HCT116 (cell line): ENCODE measurements at regions not wholly inside any gene's neighbourhood (a gene's known extent, or its start where the extent isn't known, plus 50 kb on each side); places are given as distances from the start of the nearest gene placed in this dataset.

Experiments used
- ATAC-seq: fragments of 200-7000 bp; cut with Tn5 transposase; 2 replicates; pipeline ENCODE4 v1.9.1; 2020; ENCODE audit warnings: mild to moderate bottlenecking, moderate library complexity
- BruUV-seq: library from RNA; stranded (reverse); fragments of 400-500 nt; replicated peaks from 2 replicates; lab custom pipeline; 2021; lab: Mats Ljungman, UMichigan
- CTCF ChIA-PET: fragments of 300-600 bp; sonication (Branson Sonifier 250); formaldehyde crosslinking; loops from one replicate; lab custom pipeline; 2021; ENCODE audit warnings: antibody characterized with exemption; lab: Charles Lee
- POLR2A ChIA-PET: fragments of 300-600, 350-600 bp; sonication (Branson Sonifier 250); formaldehyde crosslinking; loops from one replicate; lab custom pipeline; 2021; ENCODE audit warnings: antibody characterized with exemption; lab: Charles Lee
- RAD21 ChIA-PET, 2 experiments: fragments of 300-600 bp; sonication (Branson Sonifier 250); formaldehyde crosslinking; loops; one replicate each; lab custom pipeline; 2023; ENCODE audit warnings: low total read pairs in 2 of 2; ENCODE audit not compliant: uncharacterized antibody in 2 of 2, unreplicated experiment in 2 of 2, low non-redundant PET in 1 of 2; lab: Charles Lee
- DNase-seq: peaks from one replicate; pipeline ENCODE4 v3.0.0-alpha.2; 2010; ENCODE audit warnings: low read depth, low spot score
- H2AFZ ChIP-seq: fragments of 200-600 bp; shearing (Covaris generic), sonication (generic); 2 replicates; pipeline ENCODE4 v1.6.1; 2017; ENCODE audit warnings: low read depth, mixed run types, mixed read lengths, antibody characterized with exemption, low read length; ENCODE audit not compliant: poor library complexity, severe bottlenecking
- H3K27ac ChIP-seq: 2 replicates; pipeline ENCODE4 v1.5.1; 2012; ENCODE audit warnings: low read depth, low read length
- H3K27me3 ChIP-seq: fragments of 200-600 bp; sonication (generic); 2 replicates; pipeline ENCODE4 v1.6.1; 2016; ENCODE audit warnings: mixed run types, low read length, mixed read lengths; ENCODE audit not compliant: insufficient read depth
- H3K36me3 ChIP-seq, 2 experiments: fragments of 200-500 bp in 1 of 2; fragments of 200-600 bp in 1 of 2; sonication (Bioruptor generic) in 1 of 2; sonication (generic) in 1 of 2; 2 replicates each; pipeline versions ENCODE4 v1.5.1 to v1.6.1; 2014 to 2016; ENCODE audit warnings: low read length in 2 of 2, inconsistent platforms in 1 of 2, mixed read lengths in 1 of 2, mixed run types in 1 of 2; ENCODE audit not compliant: insufficient read depth in 2 of 2, control insufficient read depth in 1 of 2
- H3K4me1 ChIP-seq, 2 experiments: fragments of 200-600 bp in 1 of 2; sonication (generic) in 1 of 2; 2 replicates each; pipeline versions ENCODE4 v1.5.1 to v1.6.1; 2012 to 2017; ENCODE audit warnings: low read length in 2 of 2, inconsistent platforms in 1 of 2, mild to moderate bottlenecking in 1 of 2, mixed read lengths in 1 of 2, mixed run types in 1 of 2, moderate library complexity in 1 of 2; ENCODE audit not compliant: insufficient read depth in 2 of 2, control insufficient read depth in 1 of 2
- H3K4me2 ChIP-seq: fragments of 200-600 bp; sonication (generic); 2 replicates; pipeline ENCODE4 v1.6.1; 2017; ENCODE audit warnings: mixed run types, low read length, mixed read lengths
- H3K4me3 ChIP-seq, 2 experiments: fragments of 200-600 bp in 1 of 2; sonication (generic) in 1 of 2; replicated peaks in 1 of 2; 2 replicates each; pipeline ENCODE4 v1.5.1; 2011 to 2016; ENCODE audit warnings: low read length in 2 of 2, control low read depth in 1 of 2, low read depth in 1 of 2, mild to moderate bottlenecking in 1 of 2, mixed read lengths in 1 of 2, mixed run types in 1 of 2
- H3K79me2 ChIP-seq: fragments of 200-600 bp; sonication (generic); 2 replicates; pipeline ENCODE4 v1.6.1; 2017; ENCODE audit warnings: mild to moderate bottlenecking, mixed run types, low read length, moderate library complexity, mixed read lengths; ENCODE audit not compliant: insufficient read depth
- H3K9ac ChIP-seq: fragments of 200-600 bp; sonication (generic); 2 replicates; pipeline ENCODE4 v1.6.1; 2016; ENCODE audit warnings: low read length, mixed read lengths
- H3K9me2 ChIP-seq: fragments of 200-600 bp; sonication (generic), shearing (Covaris generic); 2 replicates; pipeline ENCODE4 v1.6.1; 2017; ENCODE audit warnings: mixed run types, mild to moderate bottlenecking, moderate library complexity; ENCODE audit not compliant: insufficient read depth
- H3K9me3 ChIP-seq, 2 experiments: fragments of 200-500 bp in 1 of 2; fragments of 200-600 bp in 1 of 2; sonication (Bioruptor generic) in 1 of 2; sonication (generic) in 1 of 2; 2 replicates each; pipeline ENCODE4 v1.6.1; 2014 to 2017; ENCODE audit warnings: low read length in 2 of 2, mixed read lengths in 2 of 2, inconsistent platforms in 1 of 2, low read depth in 1 of 2, mild to moderate bottlenecking in 1 of 2, mixed run types in 1 of 2, moderate library complexity in 1 of 2; ENCODE audit not compliant: control insufficient read depth in 1 of 2, insufficient read depth in 1 of 2
- H4K20me1 ChIP-seq: fragments of 200-600 bp; sonication (generic), shearing (Covaris generic); 2 replicates; pipeline ENCODE4 v1.6.1; 2017; ENCODE audit warnings: mixed run types, mild to moderate bottlenecking, moderate library complexity; ENCODE audit not compliant: insufficient read depth
- CEBPB ChIP-seq: IDR thresholded peaks from 2 replicates; pipeline ENCODE4 v1.6.1; 2012; ENCODE audit warnings: low read depth
- EGR1 ChIP-seq: IDR thresholded peaks from 2 replicates; pipeline ENCODE4 v1.6.1; 2012; ENCODE audit warnings: low read depth
- EZH2 ChIP-seq: fragments of 200-600 bp; sonication (generic); IDR thresholded peaks from 2 replicates; pipeline ENCODE4 v1.6.1; 2017; ENCODE audit warnings: antibody characterized with exemption, mixed run types
- FOSL1 ChIP-seq: IDR thresholded peaks from 2 replicates; pipeline ENCODE4 v1.6.1; 2012; ENCODE audit warnings: low read depth
- MAX ChIP-seq: IDR thresholded peaks from 2 replicates; pipeline ENCODE4 v1.6.1; 2012
- POLR2AphosphoS5 ChIP-seq: IDR thresholded peaks from 2 replicates; pipeline ENCODE4 v1.6.1; 2011; ENCODE audit warnings: mild to moderate bottlenecking, low read depth, low read length, moderate library complexity
- SIN3A ChIP-seq: IDR thresholded peaks from 2 replicates; pipeline ENCODE4 v1.6.1; 2012; ENCODE audit warnings: low read depth
- SP1 ChIP-seq: IDR thresholded peaks from 2 replicates; pipeline ENCODE4 v1.6.1; 2012; ENCODE audit warnings: low read depth
- TCF7L2 ChIP-seq: IDR thresholded peaks from 2 replicates; pipeline ENCODE4 v1.7.0; 2011; ENCODE audit warnings: borderline replicate concordance, inconsistent platforms; ENCODE audit not compliant: insufficient read depth, insufficient read length; ENCODE audit errors: extremely low read depth
- YY1 ChIP-seq: IDR thresholded peaks from 2 replicates; pipeline ENCODE4 v1.6.1; 2011; ENCODE audit warnings: low read length, low read depth, moderate library complexity, mild to moderate bottlenecking; ENCODE audit not compliant: insufficient replicate concordance; ENCODE audit errors: extremely low read depth
- ZFX ChIP-seq: fragments of 450-650 bp; IDR thresholded peaks from 2 replicates; pipeline ENCODE4 v1.6.1; 2017
- intact Hi-C: fragments of 100-400 bp; cut with micrococcal nuclease; formaldehyde crosslinking; loops from 2 replicates; pipeline ENCODE4 v1.10.0; 2022

- H3K9me3 ChIP-seq: no peaks in the 10 kb centered on the region
- DNase-seq: no peak
- CTCF ChIA-PET: no interaction called here
- no peak overlapping the region for H3K4me2 ChIP-seq
- H3K27me3 ChIP-seq: peaks cover 50% of the 10 kb centered on the region
- H4K20me1 ChIP-seq: no peaks in the 10 kb centered on the region
- no peaks in the 10 kb centered on the region for H3K9me2 ChIP-seq
- intact Hi-C loops: no loop called here
- POLR2A ChIA-PET: no interaction called here
- H2AFZ ChIP-seq: no peak overlapping the region
- no peaks in the 10 kb centered on the region for H3K36me3 ChIP-seq
- no TSS peak for BruUV-seq
- no peaks in the 10 kb centered on the region for H3K79me2 ChIP-seq
- no peak overlapping the region for H3K4me3 ChIP-seq
- H3K27ac ChIP-seq: no peak overlapping the region
- no peak for TF ChIP-seq FOSL1
- no peak for TF ChIP-seq POLR2AphosphoS5
- no peaks in the 10 kb centered on the region for H3K4me1 ChIP-seq
- ATAC-seq: no peak
- RAD21 ChIA-PET: no interaction called here
- H3K9ac ChIP-seq: no peak overlapping the region
These were observed 137.6 kb upstream of the WWC1 start for GRCh38 chr5:168153876-168154270.

- Histone ChIP-seq H2AFZ (no peak overlapping the region), H3K9me3 (no peaks in the 10 kb centered on the region), H3K4me1 (no peaks in the 10 kb centered on the region)
- ChIA-PET POLR2A (no interaction called here), RAD21 (no interaction called here)
- BruUV-seq: no TSS peak
- no peak for DNase-seq
- no peak for TF ChIP-seq EZH2
- TF ChIP-seq YY1: no peak
- no peak for TF ChIP-seq TCF7L2
- TF ChIP-seq SIN3A: no peak
- TF ChIP-seq POLR2AphosphoS5: no peak
- TF ChIP-seq MAX: no peak
- no peak for TF ChIP-seq ZFX
- no peak for TF ChIP-seq CEBPB
- no peak for TF ChIP-seq SP1
- TF ChIP-seq FOSL1: no peak
- TF ChIP-seq EGR1: no peak
- TF ChIP-seq, all 23 proteins: peak for 0
- H3K27ac ChIP-seq: no peak overlapping the region
- no peaks in the 10 kb centered on the region for H3K36me3 ChIP-seq
- CTCF ChIA-PET: no interaction called here
- intact Hi-C loops: no loop called here
- H3K79me2 ChIP-seq: no peaks in the 10 kb centered on the region
- no peak overlapping the region for H3K9ac ChIP-seq
- no peaks in the 10 kb centered on the region for H4K20me1 ChIP-seq
- no peaks in the 10 kb centered on the region for H3K9me2 ChIP-seq
- no peak for ATAC-seq
- H3K4me2 ChIP-seq: no peak overlapping the region
- H3K27me3 ChIP-seq: peaks cover 48% of the 10 kb centered on the region
- no peak overlapping the region for H3K4me3 ChIP-seq
These were observed 135.9 kb upstream of the WWC1 start for GRCh38 chr5:168155585-168155984.
